ENCODE measurements at regions not wholly inside any gene's neighbourhood (a gene's known extent, or its start where the extent isn't known, plus 50 kb on each side); places are given as distances from the start of the nearest gene placed in this dataset.
A peak's percentile ranks its signal among the peaks of the same experiment; 100 is the strongest.

DNA sequence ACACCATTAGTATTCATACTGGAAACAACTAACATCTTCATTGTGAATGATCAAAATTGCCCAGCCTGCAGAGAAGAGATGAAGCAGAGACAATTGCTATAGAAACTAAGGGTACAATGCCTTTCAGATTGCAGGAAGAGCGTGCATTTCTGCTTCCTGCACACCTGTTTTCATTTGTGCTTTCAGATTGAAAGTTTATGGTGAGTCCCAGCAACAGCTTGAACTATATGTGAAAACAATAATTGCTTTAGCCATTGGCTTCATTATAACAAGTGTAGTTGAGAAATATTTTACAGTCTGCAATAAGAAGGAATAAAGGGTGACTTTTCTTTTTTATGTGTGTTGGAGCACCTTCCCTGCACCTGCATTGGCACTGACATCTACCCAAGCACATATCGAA, 136.3 kb downstream of the CD8B2 start:
- H3K4me3 ChIP-seq (ENCODE audit: control insufficient read depth, low read depth, low read length) = no peak overlapping the region
- no peak for DNase-seq (ENCODE audit: low read depth)
- TF ChIP-seq, protein P1, sequence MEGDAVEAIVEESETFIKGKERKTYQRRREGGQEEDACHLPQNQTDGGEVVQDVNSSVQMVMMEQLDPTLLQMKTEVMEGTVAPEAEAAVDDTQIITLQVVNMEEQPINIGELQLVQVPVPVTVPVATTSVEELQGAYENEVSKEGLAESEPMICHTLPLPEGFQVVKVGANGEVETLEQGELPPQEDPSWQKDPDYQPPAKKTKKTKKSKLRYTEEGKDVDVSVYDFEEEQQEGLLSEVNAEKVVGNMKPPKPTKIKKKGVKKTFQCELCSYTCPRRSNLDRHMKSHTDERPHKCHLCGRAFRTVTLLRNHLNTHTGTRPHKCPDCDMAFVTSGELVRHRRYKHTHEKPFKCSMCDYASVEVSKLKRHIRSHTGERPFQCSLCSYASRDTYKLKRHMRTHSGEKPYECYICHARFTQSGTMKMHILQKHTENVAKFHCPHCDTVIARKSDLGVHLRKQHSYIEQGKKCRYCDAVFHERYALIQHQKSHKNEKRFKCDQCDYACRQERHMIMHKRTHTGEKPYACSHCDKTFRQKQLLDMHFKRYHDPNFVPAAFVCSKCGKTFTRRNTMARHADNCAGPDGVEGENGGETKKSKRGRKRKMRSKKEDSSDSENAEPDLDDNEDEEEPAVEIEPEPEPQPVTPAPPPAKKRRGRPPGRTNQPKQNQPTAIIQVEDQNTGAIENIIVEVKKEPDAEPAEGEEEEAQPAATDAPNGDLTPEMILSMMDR (IDR thresholded peaks at IDR 0.05; ENCODE audit: control insufficient read depth, insufficient read depth, low read depth, low read length, missing control alignments) = no peak

DNA sequence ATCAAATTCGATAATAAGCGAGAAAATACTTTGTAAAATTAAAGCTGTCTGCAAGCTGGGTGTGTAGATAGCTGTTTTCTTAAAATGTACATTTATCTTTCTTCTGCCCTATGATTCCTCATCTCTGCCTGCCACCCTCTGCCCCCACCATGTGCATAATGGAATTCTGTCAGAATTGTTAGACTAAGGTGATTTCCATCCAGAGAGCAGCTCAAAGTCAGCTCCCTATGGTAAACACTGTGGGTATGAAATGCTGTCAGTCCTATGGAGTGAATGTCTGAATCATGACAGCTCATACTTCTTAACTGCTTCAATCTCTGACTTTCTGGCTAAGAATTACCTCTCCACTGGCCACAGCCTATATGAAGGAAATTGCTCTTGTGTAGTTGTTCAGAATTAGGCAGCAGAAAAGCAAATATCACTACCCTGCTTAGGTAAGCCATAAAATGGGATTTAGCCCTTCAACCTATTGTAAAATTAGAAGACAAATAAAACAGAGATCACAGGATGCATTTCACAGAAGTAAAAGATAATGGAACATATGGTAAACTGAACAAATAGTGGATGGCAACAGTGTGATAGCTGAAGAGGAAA, 137.7 kb downstream of the CD8B2 start:
- TF ChIP-seq, protein P1 (IDR thresholded peaks at IDR 0.05; ENCODE audit: control insufficient read depth, insufficient read depth, low read depth, low read length, missing control alignments) = no peak
- no peak overlapping the region for H3K4me3 ChIP-seq (ENCODE audit: control insufficient read depth, low read depth, low read length)
- no peak for DNase-seq (ENCODE audit: low read depth)

DNA sequence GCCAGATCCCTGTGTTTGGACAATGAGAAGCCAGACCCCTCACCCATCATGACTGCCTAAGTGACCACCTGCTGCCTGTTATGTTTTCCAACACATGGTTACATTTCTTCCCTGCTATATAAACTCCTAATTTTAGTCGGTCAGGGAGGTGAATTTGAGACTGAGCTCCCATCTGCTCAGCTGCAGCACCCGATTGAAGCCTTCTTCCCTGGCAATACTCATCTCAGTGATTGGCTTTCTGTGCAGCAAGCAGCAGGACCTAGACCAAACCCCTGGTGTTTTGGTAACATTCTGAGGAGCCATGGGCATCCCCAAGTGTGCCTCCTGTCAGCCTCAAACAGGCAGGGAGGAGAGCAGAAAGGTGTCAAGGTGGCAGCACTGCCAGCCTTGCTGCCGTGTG, 141.2 kb downstream of the CD8B2 start:
- no peak overlapping the region for H3K4me3 ChIP-seq (ENCODE audit: control insufficient read depth, low read depth, low read length)
- TF ChIP-seq, protein P1 (IDR thresholded peaks at IDR 0.05; ENCODE audit: control insufficient read depth, insufficient read depth, low read depth, low read length, missing control alignments) = no peak

DNA sequence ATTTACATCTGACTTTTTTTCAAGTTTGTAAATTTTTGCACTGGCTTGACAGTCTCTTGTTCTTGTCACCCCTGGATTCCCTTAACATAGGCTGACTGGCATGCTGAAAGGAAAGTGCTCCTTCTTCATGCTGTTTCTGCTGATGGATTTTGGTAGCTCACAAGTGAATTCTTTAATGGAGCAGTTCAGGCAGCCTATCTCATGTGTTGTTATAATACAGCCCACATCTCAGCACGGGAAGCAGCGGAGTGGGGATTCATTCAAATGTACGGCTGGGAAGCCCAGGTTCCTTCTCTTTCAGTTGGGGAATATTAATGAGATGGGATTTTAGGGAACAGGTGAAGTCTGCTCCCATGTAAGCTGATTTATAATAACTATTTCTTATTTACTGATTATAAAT, 142.8 kb downstream of the CD8B2 start:
- TF ChIP-seq, protein P1 (IDR thresholded peaks at IDR 0.05; ENCODE audit: control insufficient read depth, insufficient read depth, low read depth, low read length, missing control alignments) = no peak
- H3K4me3 ChIP-seq (ENCODE audit: control insufficient read depth, low read depth, low read length) = no peak overlapping the region
- no peak for DNase-seq (ENCODE audit: low read depth)

More for the DNA sequence above, 141.2 kb downstream of the CD8B2 start:
- DNase-seq (ENCODE audit: low read depth) = no peak

DNA sequence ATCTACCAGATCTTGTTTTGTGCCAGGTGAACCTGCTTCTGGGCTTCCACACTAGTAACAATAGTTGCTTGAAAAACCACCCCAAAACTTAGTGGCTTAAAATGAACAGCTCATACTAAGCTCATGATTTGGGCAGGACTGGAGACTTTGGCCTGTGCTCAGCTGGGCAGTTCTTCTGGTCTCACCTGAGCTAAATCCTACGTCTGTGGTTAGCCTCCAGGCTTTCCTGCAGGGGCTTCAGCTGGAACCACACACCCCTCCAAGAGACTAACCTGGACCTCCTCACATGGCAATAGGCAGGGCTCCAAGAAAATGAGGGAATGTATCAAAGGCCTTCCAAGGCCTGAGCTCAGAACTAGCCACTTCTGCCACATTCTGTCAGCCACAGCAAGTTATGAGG, 144.1 kb downstream of the CD8B2 start:
- TF ChIP-seq, protein P1 (IDR thresholded peaks at IDR 0.05; ENCODE audit: control insufficient read depth, insufficient read depth, low read depth, low read length, missing control alignments) = no peak
- no peak overlapping the region for H3K4me3 ChIP-seq (ENCODE audit: control insufficient read depth, low read depth, low read length)
- DNase-seq (ENCODE audit: low read depth) = no peak

DNA sequence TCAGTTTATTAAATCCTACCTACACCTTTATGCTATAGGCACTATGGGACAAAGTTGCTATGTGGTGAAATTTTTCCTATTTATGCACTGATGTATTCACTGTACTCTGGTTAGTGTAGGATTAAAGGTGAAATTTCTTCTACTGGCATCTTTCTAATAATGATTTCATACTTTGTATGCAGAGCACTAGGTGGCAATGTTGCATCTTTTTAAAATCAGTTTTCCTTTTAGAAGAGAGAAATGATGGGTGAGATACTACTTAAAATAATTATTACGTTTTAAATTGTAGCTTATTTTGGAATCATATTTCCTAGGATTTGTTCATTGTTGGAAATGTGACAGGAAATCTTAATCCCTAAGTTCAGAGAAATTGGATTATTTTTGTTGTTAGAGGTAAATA, 150.9 kb downstream of the CD8B2 start:
- DNase-seq (ENCODE audit: low read depth) = no peak

More for the DNA sequence above, 150.9 kb downstream of the CD8B2 start:
- TF ChIP-seq, protein P1 (IDR thresholded peaks at IDR 0.05; ENCODE audit: control insufficient read depth, insufficient read depth, low read depth, low read length, missing control alignments) = peak; percentile 20
- H3K4me3 ChIP-seq (ENCODE audit: control insufficient read depth, low read depth, low read length) = no peak overlapping the region
